Coronary artery (tissue), 2 donors: ENCODE measurements at regions not wholly inside any gene's neighbourhood (a gene's known extent, or its start where the extent isn't known, plus 50 kb on each side); places are given as distances from the start of the nearest gene placed in this dataset.
"Not testable (repeated sequence)": the region's sequence is repeated elsewhere in the genome, so short reads cannot be mapped to it uniquely, and the experiment has no call there.

Source experiments
- DNase-seq: peaks from one replicate; pipeline ENCODE4 v3.0.0-alpha.2; 2017; ENCODE audit warnings: low spot score
- H3K27ac ChIP-seq, 2 donors: fragments of 200-600 bp; sonication (generic); one replicate each; pipeline ENCODE4 v1.5.1; 2016 to 2019
- H3K4me3 ChIP-seq: fragments of 200-600 bp; sonication (generic); 2 replicates; pipeline ENCODE4 v1.5.1; 2016; ENCODE audit warnings: mild to moderate bottlenecking, moderate library complexity
- CTCF ChIP-seq: fragments of 200-600 bp; sonication (generic); IDR thresholded peaks from one replicate; pipeline ENCODE4 v1.5.1; 2019; ENCODE audit warnings: antibody characterized with exemption

GRCh38 chr2:5020116-5020875 lies 671.9 kb upstream of the SOX11 start:
- no peak overlapping the region for H3K4me3 ChIP-seq
- no peak overlapping the region for H3K27ac ChIP-seq
- no peak for TF ChIP-seq CTCF
- no peak for DNase-seq

GRCh38 chr2:5021136-5021535 lies 671.0 kb upstream of the SOX11 start:
- no peak for TF ChIP-seq CTCF
- no peak overlapping the region for H3K4me3 ChIP-seq
- no peak for DNase-seq
- H3K27ac ChIP-seq = no peak overlapping the region

- TF ChIP-seq CTCF = no peak
- H3K27ac ChIP-seq = no peak overlapping the region
- no peak overlapping the region for H3K4me3 ChIP-seq
- DNase-seq = no peak
Observed at GRCh38 chr2:5022061-5022460, 670.1 kb upstream of the SOX11 start.

DNA sequence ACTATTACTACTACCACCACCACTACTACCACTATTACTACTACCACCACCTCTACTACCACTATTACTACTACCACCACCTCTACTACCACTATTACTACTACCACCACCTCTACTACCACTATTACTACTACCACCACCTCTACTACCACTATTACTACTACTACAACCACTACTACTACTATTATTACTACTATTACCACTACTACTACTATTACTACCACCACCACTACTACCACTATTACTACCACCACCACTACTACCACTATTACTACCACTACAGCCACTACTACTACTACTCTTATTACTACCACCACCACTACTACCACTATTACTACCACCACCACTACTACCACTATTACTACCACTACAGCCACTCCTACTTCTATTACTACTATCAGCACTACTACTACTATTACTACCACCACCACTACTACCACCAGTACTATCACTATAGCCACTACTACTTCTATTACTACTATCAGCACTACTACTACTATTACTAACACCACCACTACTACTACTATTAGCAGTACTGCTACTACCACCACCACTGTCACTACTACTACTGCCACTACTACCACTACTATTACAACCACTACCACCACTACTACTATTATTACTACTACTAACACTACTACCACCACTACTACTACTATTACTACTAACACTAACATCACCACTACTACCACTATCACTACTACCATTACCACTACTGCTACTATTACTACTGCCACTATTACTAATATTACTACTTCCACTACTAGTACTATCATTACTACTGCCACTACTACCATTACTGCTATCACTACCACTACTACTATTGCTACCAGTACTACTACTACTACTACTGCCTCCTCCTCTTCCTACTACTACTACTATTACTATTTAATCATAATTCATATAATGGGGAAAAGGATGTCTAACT lies 669.2 kb upstream of the SOX11 start:
- not testable (repeated sequence) for DNase-seq, H3K27ac ChIP-seq
- H3K4me3 ChIP-seq = peak overlapping the region; percentile 13

GRCh38 chr2:5026571-5027234 lies 665.5 kb upstream of the SOX11 start:
- DNase-seq = no peak
- no peak overlapping the region for H3K4me3 ChIP-seq

GRCh38 chr2:5035057-5035488 lies 657.1 kb upstream of the SOX11 start:
- no peak for DNase-seq
- Histone ChIP-seq H3K4me3 (no peak overlapping the region), H3K27ac (no peak overlapping the region)
- no peak for TF ChIP-seq CTCF

More at GRCh38 chr2:5026571-5027234, 665.5 kb upstream of the SOX11 start:
- no peak for TF ChIP-seq CTCF
- no peak overlapping the region for H3K27ac ChIP-seq

- Histone ChIP-seq H3K27ac (no peak overlapping the region), H3K4me3 (no peak overlapping the region)
- no peak for DNase-seq
- no peak for TF ChIP-seq CTCF
Observed at GRCh38 chr2:5036256-5036655, 655.9 kb upstream of the SOX11 start.
